ENCODE measurements at regions not wholly inside any gene's neighbourhood (a gene's known extent, or its start where the extent isn't known, plus 50 kb on each side); places are given as distances from the start of the nearest gene placed in this dataset.

- TF ChIP-seq CTCF (IDR thresholded peaks at IDR 0.05; ENCODE audit: insufficient read depth, low read depth, low read length), result no peak
- TF ChIP-seq EZH2 (IDR thresholded peaks at IDR 0.05; ENCODE audit: insufficient read depth, low read length), result no peak
These were observed 200.4 kb upstream of the IPO5 start for GRCh38 chr13:97752961-97753668.
